ENCODE measurements at regions not wholly inside any gene's neighbourhood (a gene's known extent, or its start where the extent isn't known, plus 50 kb on each side); places are given as distances from the start of the nearest gene placed in this dataset.

GRCh38 chr1:221856228-221857093 is 114.6 kb upstream of the DUSP10 start:
- no peak for TF ChIP-seq CTCF (conservative IDR thresholded peaks at IDR 0.05; ENCODE audit: low read length)
- no peak for TF ChIP-seq EZH2phosphoT487 (IDR thresholded peaks at IDR 0.05; ENCODE audit: borderline replicate concordance)
